ENCODE measurements at regions not wholly inside any gene's neighbourhood (a gene's known extent, or its start where the extent isn't known, plus 50 kb on each side); places are given as distances from the start of the nearest gene placed in this dataset.

- DNase-seq: no peak
Observed at GRCh38 chr4:166366012-166366411, 493.0 kb downstream of the TLL1 start.

GRCh38 chr4:166377578-166377977 lies 504.5 kb downstream of the TLL1 start:
- DNase-seq: no peak

- DNase-seq: no peak
Observed at GRCh38 chr4:166386491-166387360, 513.7 kb downstream of the TLL1 start.

GRCh38 chr4:166391501-166391900 lies 518.5 kb downstream of the TLL1 start:
- no peak for DNase-seq

- DNase-seq: no peak
Observed at GRCh38 chr4:166399021-166399420, 526.0 kb downstream of the TLL1 start.

GRCh38 chr4:166400270-166400894 lies 527.3 kb downstream of the TLL1 start:
- no peak for DNase-seq

- no peak for DNase-seq
Observed at GRCh38 chr4:166413356-166413755, 540.3 kb downstream of the TLL1 start.

- no peak for DNase-seq
Observed at GRCh38 chr4:166414431-166414830, 541.4 kb downstream of the TLL1 start.

GRCh38 chr4:166415749-166416148 lies 542.7 kb downstream of the TLL1 start:
- DNase-seq: no peak

GRCh38 chr4:166421556-166422156 lies 548.6 kb downstream of the TLL1 start:
- no peak for DNase-seq

GRCh38 chr4:166422475-166422874 lies 549.4 kb downstream of the TLL1 start:
- no peak for DNase-seq

- DNase-seq: no peak
Observed at GRCh38 chr4:166426300-166426863, 553.3 kb downstream of the TLL1 start.

- no peak for DNase-seq
Observed at GRCh38 chr4:166432125-166432524, 559.1 kb downstream of the TLL1 start.

- DNase-seq: no peak
Observed at GRCh38 chr4:166432842-166433241, 559.8 kb downstream of the TLL1 start.

- DNase-seq: no peak
Observed at GRCh38 chr4:166435449-166435848, 562.4 kb downstream of the TLL1 start.

- no peak for DNase-seq
Observed at GRCh38 chr4:166458756-166459155, 585.7 kb downstream of the TLL1 start.

- DNase-seq: no peak
Observed at GRCh38 chr4:166459621-166460020, 586.6 kb downstream of the TLL1 start.

- no peak for DNase-seq
Observed at GRCh38 chr4:166460769-166461550, 587.9 kb downstream of the TLL1 start.

GRCh38 chr4:166481055-166481454 lies 608.0 kb downstream of the TLL1 start:
- DNase-seq: no peak

- no peak for DNase-seq
Observed at GRCh38 chr4:166481739-166482138, 608.7 kb downstream of the TLL1 start.

- DNase-seq: no peak
Observed at GRCh38 chr4:166482758-166483157, 609.7 kb downstream of the TLL1 start.

GRCh38 chr4:166491635-166492034 lies 618.6 kb downstream of the TLL1 start:
- DNase-seq: no peak

GRCh38 chr4:166493924-166494345 lies 620.9 kb downstream of the TLL1 start:
- DNase-seq: no peak
